ENCODE measurements at regions not wholly inside any gene's neighbourhood (a gene's known extent, or its start where the extent isn't known, plus 50 kb on each side); places are given as distances from the start of the nearest gene placed in this dataset.

- no peak overlapping the region for H3K4me3 ChIP-seq (ENCODE audit: low read depth, poor library complexity, severe bottlenecking)
- 75 to 83% methylated on average over 5 of the region's 5 CpGs for WGBS, 2 donors
- DNase-seq (ENCODE audit: low spot score in 2 of 2): no peak
- intact Hi-C loops (cut with DNase I; ENCODE audit: low total_unique reads): no loop called here
- TF ChIP-seq POLR2A (IDR thresholded peaks at IDR 0.05): no peak
- no peak for TF ChIP-seq CTCF (IDR thresholded peaks at IDR 0.05)
These were observed 473.3 kb upstream of the PLXNA2 start for GRCh38 chr1:208717525-208717924.

- TF ChIP-seq CTCF (IDR thresholded peaks at IDR 0.05): no peak
- TF ChIP-seq POLR2A (IDR thresholded peaks at IDR 0.05): no peak
- no peak overlapping the region for H3K4me3 ChIP-seq (ENCODE audit: low read depth, poor library complexity, severe bottlenecking)
- intact Hi-C loops (cut with DNase I; ENCODE audit: low total_unique reads): no loop called here
- DNase-seq (ENCODE audit: low spot score in 2 of 2): no peak
These were observed 478.4 kb upstream of the PLXNA2 start for GRCh38 chr1:208722592-208722991.

- DNase-seq (ENCODE audit: low spot score in 2 of 2): no peak
- intact Hi-C loops (cut with DNase I; ENCODE audit: low total_unique reads): no loop called here
- TF ChIP-seq CTCF (IDR thresholded peaks at IDR 0.05) (no peak), POLR2A (IDR thresholded peaks at IDR 0.05) (no peak)
- WGBS, 2 donors: 78 to 79% methylated on average over 1 of the region's 1 CpG
- H3K4me3 ChIP-seq (ENCODE audit: low read depth, poor library complexity, severe bottlenecking): no peak overlapping the region
These were observed 479.9 kb upstream of the PLXNA2 start for GRCh38 chr1:208724079-208724478.

- TF ChIP-seq POLR2A (IDR thresholded peaks at IDR 0.05) (no peak), CTCF (IDR thresholded peaks at IDR 0.05) (no peak)
- intact Hi-C loops (cut with DNase I; ENCODE audit: low total_unique reads): no loop called here
- WGBS, 2 donors: 83 to 94% methylated on average over 1 of the region's 1 CpG
- no peak for DNase-seq (ENCODE audit: low spot score in 2 of 2)
- H3K4me3 ChIP-seq (ENCODE audit: low read depth, poor library complexity, severe bottlenecking): no peak overlapping the region
These were observed 484.6 kb upstream of the PLXNA2 start for GRCh38 chr1:208728815-208729214.

GRCh38 chr1:208731981-208732821 lies 488.0 kb upstream of the PLXNA2 start:
- DNase-seq (ENCODE audit: low spot score in 2 of 2): no peak
- no peak for TF ChIP-seq POLR2A (IDR thresholded peaks at IDR 0.05)
- TF ChIP-seq CTCF (IDR thresholded peaks at IDR 0.05): no peak
- WGBS, 2 donors: 10 to 14% methylated on average over 4 of the region's 4 CpGs
- intact Hi-C loops (cut with DNase I; ENCODE audit: low total_unique reads): no loop called here
- H3K4me3 ChIP-seq (ENCODE audit: low read depth, poor library complexity, severe bottlenecking): no peak overlapping the region

- no peak overlapping the region for H3K4me3 ChIP-seq (ENCODE audit: low read depth, poor library complexity, severe bottlenecking)
- TF ChIP-seq POLR2A (IDR thresholded peaks at IDR 0.05) (no peak), CTCF (IDR thresholded peaks at IDR 0.05) (no peak)
- WGBS, 2 donors: 55 to 58% methylated on average over 4 of the region's 4 CpGs
- DNase-seq (ENCODE audit: low spot score in 2 of 2): no peak
- intact Hi-C loops (cut with DNase I; ENCODE audit: low total_unique reads): no loop called here
These were observed 493.0 kb upstream of the PLXNA2 start for GRCh38 chr1:208737161-208737560.

All from lower leg skin (tissue), 4 donors.